HG02642 (cell line): ENCODE measurements at regions not wholly inside any gene's neighbourhood (a gene's known extent, or its start where the extent isn't known, plus 50 kb on each side); places are given as distances from the start of the nearest gene placed in this dataset.

Source experiments
- ATAC-seq: cut with Tn5 transposase; IDR thresholded peaks from one replicate; pipeline ENCODE4 v1.9.1; 2021; ENCODE audit warnings: mild to moderate bottlenecking; ENCODE audit not compliant: unreplicated experiment, poor library complexity

DNA sequence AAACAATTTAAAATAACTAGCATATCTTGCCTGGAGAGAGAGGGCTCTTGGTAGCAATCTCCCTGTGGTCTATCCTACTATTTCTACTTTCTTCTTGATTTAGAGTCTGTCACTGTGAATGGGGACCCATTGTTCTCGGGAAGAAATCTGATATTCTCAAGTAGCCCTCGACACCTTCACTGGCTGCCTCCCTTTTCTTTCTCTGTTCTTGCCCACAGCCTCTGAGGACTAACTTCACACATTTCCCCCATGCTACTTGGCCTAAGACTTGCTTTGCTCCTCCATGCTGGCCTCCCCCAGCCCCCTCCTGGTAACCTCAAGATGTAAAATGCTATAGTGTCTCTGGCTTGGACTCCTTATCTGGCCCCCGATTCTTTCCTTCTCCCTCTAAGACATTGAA, 58.8 kb upstream of the NT5C1B start:
- no peak for ATAC-seq

DNA sequence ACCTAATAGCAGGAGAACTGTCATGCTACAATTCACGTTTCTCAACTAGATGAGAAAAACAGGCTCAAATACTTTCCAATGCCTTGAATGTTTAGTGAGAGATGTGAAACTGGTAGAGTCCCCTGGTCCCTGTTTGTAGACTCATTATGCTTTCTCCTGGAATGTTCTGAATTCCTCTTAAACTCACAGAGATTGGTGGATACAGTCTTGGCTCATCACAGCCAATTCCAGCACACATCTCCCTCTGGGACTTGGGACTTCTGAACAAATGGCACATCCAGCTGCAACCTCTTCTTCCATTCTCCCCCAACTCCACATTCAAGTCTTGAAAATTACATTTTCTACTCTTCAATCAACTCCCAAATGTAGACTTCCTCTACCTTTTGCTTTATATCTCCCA, 58.4 kb upstream of the NT5C1B start:
- ATAC-seq: no peak

- ATAC-seq: no peak
Measured at GRCh38 chr2:18645315-18645714, 55.9 kb upstream of the NT5C1B start.

DNA sequence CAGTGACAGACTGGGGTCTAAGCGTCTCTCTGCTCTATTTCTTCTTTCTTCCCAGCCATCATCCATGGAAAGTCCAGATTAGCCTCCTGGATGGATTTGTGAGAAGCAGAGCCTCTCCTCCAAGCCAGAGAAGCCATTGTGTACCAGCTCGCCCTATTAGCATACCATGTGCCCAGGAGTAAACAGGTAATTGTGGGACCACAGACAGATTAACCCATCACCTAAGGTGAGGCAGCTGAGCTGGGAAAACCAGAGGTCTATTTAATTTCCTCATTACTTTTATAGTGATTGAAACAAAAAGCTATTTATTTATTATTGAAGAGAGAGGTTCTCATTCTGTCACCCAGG, 54.7 kb upstream of the NT5C1B start:
- no peak for ATAC-seq

DNA sequence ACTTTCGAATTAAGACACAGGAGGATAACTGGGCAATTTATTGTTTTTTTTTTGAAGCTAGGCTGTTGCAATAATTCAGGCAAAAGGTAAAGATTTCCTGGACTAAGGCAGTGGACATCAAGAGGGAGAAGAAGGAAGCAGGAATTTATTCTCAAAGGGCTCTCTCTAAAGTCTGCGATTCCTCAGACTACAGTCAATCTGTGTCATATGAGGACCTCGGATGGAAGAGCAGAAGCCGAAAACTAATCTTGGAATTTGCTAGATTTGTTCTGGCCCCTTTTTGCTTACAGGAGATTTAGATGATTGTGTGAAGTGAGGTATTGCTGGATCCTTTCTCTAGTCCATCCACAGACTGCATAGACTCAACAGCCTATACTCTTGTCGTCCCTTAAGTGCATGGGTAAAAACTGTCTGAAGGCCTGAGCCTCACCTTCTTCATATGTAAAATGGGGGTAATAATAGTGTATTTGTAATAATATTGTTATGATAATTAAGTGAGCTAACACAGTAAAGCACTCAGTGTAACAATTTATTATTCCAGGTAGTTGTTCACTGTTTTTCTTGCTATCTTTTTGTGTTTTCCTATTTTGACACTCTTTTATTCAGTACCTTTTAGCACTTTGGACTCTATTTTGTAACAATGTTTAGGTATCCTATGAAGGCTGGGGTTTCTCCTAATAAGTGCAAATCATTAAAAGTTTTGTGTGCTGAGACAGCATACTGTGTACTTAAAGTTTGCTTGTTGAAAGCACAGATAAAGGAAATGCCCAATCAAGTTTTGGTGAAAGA, 54.2 kb upstream of the NT5C1B start:
- no peak for ATAC-seq

DNA sequence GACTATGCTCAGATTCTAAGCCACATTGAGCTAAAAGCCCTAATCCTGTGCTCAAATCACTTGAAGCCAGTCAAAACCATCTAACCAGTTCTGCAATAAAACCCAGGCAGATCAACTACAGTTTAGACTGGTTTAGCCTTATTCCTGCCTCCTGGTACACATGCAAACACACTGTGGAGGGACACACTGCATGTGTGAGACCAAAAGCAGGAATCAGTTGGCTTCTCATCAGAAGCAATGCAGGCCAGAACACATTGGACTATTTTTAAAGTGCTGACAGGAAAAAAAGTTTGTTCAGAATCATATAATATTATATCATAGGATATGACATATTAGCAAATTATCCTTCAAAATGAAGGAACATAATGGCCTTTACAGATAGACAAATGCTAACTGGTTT, 52.5 kb upstream of the NT5C1B start:
- no peak for ATAC-seq

DNA sequence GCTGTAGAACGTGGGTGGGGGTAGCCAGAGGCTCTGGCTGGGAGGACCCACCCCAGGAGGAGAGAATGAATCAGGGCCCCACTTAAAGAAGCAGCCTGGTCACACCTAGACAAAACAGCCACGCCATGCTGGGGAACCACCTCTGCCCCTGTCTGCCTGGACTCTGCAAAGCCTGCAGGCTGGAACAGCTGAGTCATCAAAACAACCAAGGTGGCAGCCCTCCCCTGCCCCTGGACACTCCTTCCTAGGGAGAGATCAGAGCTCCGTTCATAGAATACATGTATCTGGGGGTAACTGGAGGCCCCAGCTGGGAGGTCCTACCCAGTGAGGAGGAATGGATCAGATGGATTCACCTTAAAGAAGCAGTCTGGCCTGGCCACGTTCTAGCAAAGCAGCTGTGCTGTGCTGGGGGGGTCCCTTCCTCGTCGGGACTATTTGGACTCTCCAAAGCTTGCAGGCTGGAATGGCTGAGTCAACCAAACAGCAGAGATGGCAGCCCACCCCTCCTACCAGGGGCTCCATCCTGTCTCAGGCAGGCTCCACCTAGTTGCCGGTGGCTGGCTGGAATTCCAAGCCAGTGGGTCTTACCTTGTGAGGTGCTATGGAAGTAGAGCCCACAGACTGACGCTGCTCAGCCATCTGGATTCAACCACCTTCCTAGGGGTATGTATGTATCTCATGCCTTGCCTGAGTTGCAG, 50.5 kb upstream of the NT5C1B start:
- no peak for ATAC-seq
